HG03354 (cell line): ENCODE measurements at regions not wholly inside any gene's neighbourhood (a gene's known extent, or its start where the extent isn't known, plus 50 kb on each side); places are given as distances from the start of the nearest gene placed in this dataset.
"Not testable (repeated sequence)": the region's sequence is repeated elsewhere in the genome, so short reads cannot be mapped to it uniquely, and the experiment has no call there.

Source experiments
- ATAC-seq: cut with Tn5 transposase; IDR thresholded peaks from one replicate; pipeline ENCODE4 v1.9.1; 2021; ENCODE audit warnings: mild to moderate bottlenecking; ENCODE audit not compliant: unreplicated experiment, poor library complexity, severe bottlenecking

GRCh38 chr1:217150366-217150765 is 427.1 kb upstream of the ESRRG start:
- ATAC-seq: no peak

GRCh38 chr1:217149791-217150190 is 426.6 kb upstream of the ESRRG start:
- no peak for ATAC-seq

- ATAC-seq: no peak
Observed at GRCh38 chr1:217141711-217142110, 418.5 kb upstream of the ESRRG start.

GRCh38 chr1:217140041-217140901 is 417.0 kb upstream of the ESRRG start:
- ATAC-seq: no peak

- ATAC-seq: no peak
Observed at GRCh38 chr1:217139513-217139912, 416.3 kb upstream of the ESRRG start.

GRCh38 chr1:217138799-217139466 is 415.7 kb upstream of the ESRRG start:
- ATAC-seq: no peak

- ATAC-seq: no peak
Observed at GRCh38 chr1:217138173-217138765, 415.0 kb upstream of the ESRRG start.

GRCh38 chr1:217137210-217137881 is 414.1 kb upstream of the ESRRG start:
- no peak for ATAC-seq

GRCh38 chr1:217136895-217137205 is 413.6 kb upstream of the ESRRG start:
- no peak for ATAC-seq

- ATAC-seq: no peak
Observed at GRCh38 chr1:217135987-217136894, 413.0 kb upstream of the ESRRG start.

GRCh38 chr1:217135569-217135915 is 412.3 kb upstream of the ESRRG start:
- no peak for ATAC-seq

GRCh38 chr1:217134857-217135568 is 411.8 kb upstream of the ESRRG start:
- ATAC-seq: no peak

- no peak for ATAC-seq
Observed at GRCh38 chr1:217133958-217134856, 411.0 kb upstream of the ESRRG start.

GRCh38 chr1:217133092-217133491 is 409.9 kb upstream of the ESRRG start:
- no peak for ATAC-seq

- not testable (repeated sequence) for ATAC-seq
Observed at GRCh38 chr1:217123340-217123739, 400.1 kb upstream of the ESRRG start.

GRCh38 chr1:217117973-217118465 is 394.8 kb upstream of the ESRRG start:
- ATAC-seq: no peak

GRCh38 chr1:217115404-217116380 is 392.5 kb upstream of the ESRRG start:
- ATAC-seq: no peak
